AG04450 (cell line): ENCODE measurements at regions not wholly inside any gene's neighbourhood (a gene's known extent, or its start where the extent isn't known, plus 50 kb on each side); places are given as distances from the start of the nearest gene placed in this dataset.

Experiments used
- CTCF ChIA-PET: fragments of 300-600, 350-600 bp; formaldehyde crosslinking; extraction: SDS; loops from one replicate; lab custom pipeline; 2022; ENCODE audit warnings: antibody characterized with exemption, inconsistent platforms; lab: Charles Lee
- POLR2A ChIA-PET: fragments of 350-600 bp; formaldehyde crosslinking; extraction: SDS; loops from one replicate; lab custom pipeline; 2021; ENCODE audit warnings: antibody characterized with exemption, inconsistent platforms; lab: Yijun Ruan, JAX
- DNase-seq: peaks from one replicate; pipeline ENCODE4 v3.0.0-alpha.2; 2011; ENCODE audit warnings: low read depth, low spot score
- H3K27ac ChIP-seq: one replicate; pipeline ENCODE4 v1.5.1; 2012; ENCODE audit warnings: low read depth, low read length, control low read depth
- H3K27me3 ChIP-seq: one replicate; pipeline ENCODE4 v1.6.0; 2012; ENCODE audit warnings: low read length; ENCODE audit not compliant: control insufficient read depth, insufficient read depth
- H3K4me3 ChIP-seq: 2 replicates; pipeline ENCODE4 v1.5.1; 2011; ENCODE audit warnings: mild to moderate bottlenecking, low read depth, low read length, control low read depth
- H3K9me3 ChIP-seq: 2 replicates; pipeline ENCODE4 v1.5.1; 2012; ENCODE audit warnings: low read length; ENCODE audit not compliant: control insufficient read depth, insufficient read depth
- TF ChIP-seq, protein P1 (sequence below): IDR thresholded peaks from 2 replicates; pipeline ENCODE4 v1.5.1; 2011; ENCODE audit warnings: low read depth, low read length, control low read depth, inconsistent platforms

DNA sequence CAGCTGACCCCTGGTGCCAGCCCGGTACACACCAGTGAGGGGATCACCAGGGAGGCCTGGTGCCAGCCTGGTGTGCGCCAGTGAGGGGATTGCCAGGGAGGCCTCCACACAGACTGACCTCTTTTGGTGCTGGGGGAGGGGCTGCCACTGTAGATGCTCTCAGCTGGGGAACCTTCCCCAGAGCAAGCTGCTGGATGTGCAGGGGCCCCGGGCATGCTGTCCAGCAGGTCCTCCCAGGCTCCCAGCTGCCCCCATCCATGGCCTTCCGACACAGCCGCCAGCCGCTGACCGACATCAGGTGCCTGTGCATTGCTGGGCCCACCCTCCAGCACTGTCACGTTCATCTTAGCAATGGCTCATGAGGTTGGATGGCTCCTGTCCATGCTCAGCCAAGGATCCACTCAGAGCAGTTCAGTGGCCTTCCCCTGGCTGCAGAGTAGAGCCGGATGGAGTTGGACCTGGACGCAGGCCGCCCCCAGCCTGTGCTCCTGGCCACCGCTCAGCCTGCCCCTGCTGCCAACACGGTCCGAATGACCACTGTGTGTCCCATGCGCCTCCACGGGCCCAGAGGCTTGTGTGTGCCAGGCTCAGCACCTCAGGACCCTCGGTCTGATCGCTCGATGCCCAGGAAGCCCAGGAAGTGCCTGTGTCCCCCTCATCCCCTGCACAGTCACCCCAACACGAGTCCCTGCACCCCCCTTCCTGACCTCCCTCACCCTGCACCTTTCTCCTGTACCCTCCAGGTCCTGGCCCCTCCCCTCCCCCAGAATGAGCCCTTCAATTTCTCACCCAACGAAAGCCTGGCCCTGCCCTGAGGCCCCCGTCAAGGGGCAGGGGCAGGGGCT, 95.7 kb downstream of the YTHDF1 start:
- ChIA-PET CTCF (no interaction called here), POLR2A (no interaction called here)
- Histone ChIP-seq H3K27me3 (no peaks in the 10 kb centered on the region), H3K4me3 (no peak overlapping the region), H3K27ac (no peak overlapping the region), H3K9me3 (no peaks in the 10 kb centered on the region; the same call in 1 of the 2 replicates)
- no peak for DNase-seq
- TF ChIP-seq, protein P1, sequence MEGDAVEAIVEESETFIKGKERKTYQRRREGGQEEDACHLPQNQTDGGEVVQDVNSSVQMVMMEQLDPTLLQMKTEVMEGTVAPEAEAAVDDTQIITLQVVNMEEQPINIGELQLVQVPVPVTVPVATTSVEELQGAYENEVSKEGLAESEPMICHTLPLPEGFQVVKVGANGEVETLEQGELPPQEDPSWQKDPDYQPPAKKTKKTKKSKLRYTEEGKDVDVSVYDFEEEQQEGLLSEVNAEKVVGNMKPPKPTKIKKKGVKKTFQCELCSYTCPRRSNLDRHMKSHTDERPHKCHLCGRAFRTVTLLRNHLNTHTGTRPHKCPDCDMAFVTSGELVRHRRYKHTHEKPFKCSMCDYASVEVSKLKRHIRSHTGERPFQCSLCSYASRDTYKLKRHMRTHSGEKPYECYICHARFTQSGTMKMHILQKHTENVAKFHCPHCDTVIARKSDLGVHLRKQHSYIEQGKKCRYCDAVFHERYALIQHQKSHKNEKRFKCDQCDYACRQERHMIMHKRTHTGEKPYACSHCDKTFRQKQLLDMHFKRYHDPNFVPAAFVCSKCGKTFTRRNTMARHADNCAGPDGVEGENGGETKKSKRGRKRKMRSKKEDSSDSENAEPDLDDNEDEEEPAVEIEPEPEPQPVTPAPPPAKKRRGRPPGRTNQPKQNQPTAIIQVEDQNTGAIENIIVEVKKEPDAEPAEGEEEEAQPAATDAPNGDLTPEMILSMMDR, result no peak

DNA sequence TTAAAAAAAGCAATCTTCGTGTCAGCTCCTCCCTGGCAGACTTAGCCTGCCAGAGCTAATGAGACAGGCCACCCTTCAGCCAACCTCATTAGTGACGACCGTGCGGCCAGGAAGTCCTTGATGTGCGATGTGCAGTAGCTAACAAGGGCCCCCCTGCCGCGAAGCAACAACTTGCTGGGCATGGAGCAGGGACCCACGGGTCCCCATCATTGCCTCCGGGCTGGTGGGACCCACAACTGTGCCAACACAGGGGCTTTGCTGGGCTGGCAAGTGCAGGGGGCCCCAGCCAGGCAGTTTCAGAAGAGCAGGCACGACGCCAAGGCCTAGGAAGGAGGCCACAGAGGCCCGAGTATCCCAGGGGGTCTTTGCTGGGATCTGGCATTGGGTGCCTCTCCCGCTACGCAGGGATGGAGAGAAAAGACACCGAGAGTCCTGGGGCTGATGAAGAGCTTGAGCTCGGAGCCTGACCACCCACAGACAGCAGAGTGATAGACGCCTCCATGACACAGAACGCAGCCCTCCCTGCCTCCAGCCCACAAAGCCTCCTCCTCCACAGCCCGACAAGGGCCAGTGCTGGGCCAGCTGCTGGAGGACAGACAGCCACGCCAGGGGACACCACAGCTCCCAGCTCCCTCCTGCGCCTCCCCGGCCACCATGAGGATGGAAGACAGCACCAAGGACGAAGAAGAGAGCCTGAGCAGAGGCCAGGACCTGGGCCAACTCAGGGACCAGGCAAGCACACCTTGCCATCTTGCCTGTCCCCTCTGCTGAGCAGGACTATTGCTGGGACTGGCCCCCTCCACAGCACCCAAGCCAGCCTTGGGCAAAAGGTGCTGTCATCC, 96.6 kb downstream of the YTHDF1 start:
- TF ChIP-seq, protein P1, result no peak
- CTCF ChIA-PET, result no interaction called here
- Histone ChIP-seq H3K4me3 (no peak overlapping the region), H3K9me3 (no peaks in the 10 kb centered on the region; the same call in 1 of the 2 replicates), H3K27ac (no peak overlapping the region), H3K27me3 (no peaks in the 10 kb centered on the region)
- POLR2A ChIA-PET, result no interaction called here
- no peak for DNase-seq

DNA sequence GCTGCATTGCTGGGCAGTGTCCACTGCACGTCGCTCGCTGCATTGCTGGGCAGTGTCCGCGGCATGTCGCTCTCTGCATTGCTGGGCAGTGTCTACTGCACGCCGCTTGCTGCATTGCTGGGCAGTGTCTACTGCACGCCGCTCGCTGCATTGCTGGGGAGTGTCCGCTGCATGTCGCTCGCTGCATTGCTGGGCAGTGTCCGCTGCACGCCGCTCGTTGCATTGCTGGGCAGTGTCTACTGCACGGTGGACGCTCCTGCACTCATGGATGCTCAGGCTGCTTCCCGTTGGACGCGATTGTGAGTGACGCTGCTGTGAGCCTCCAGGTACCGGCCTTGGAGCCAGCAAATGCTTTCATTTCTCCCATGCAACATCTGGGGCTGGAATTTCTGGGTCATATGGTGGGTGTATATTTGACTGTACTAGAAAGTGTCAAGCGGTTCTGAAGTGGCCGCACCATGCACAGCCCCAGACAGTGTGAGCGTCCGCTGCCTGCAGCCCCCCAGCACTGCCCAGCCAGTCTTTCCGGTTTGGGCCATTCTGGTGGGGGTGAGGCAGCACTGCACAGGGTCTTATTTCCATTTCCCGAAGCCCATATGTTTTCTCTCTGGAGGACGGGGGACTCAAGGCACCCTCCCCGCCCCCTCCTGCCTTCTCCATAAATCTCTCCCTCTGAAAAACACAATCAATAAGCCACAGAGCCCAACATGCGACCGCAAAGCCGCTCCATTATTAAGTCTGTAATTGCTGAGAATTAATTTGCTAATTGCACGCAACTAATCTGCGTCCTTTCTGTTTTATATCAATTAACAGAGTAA, 97.4 kb downstream of the YTHDF1 start:
- no peaks in the 10 kb centered on the region; the same call in 1 of the 2 replicates for H3K9me3 ChIP-seq
- no peak for DNase-seq
- H3K27me3 ChIP-seq, result no peaks in the 10 kb centered on the region
- no peak overlapping the region for H3K27ac ChIP-seq
- ChIA-PET POLR2A (no interaction called here), CTCF (no interaction called here)
- TF ChIP-seq, protein P1, result no peak
- H3K4me3 ChIP-seq, result no peak overlapping the region

- Histone ChIP-seq H3K9me3 (no peaks in the 10 kb centered on the region; the same call in 1 of the 2 replicates), H3K27me3 (no peaks in the 10 kb centered on the region), H3K27ac (no peak overlapping the region), H3K4me3 (no peak overlapping the region)
- ChIA-PET CTCF (no interaction called here), POLR2A (no interaction called here)
- TF ChIP-seq, protein P1, result no peak
- no peak for DNase-seq
Measured at GRCh38 chr20:63117661-63118302, 98.1 kb downstream of the YTHDF1 start.
